DND-41 (cell line): ENCODE measurements at regions not wholly inside any gene's neighbourhood (a gene's known extent, or its start where the extent isn't known, plus 50 kb on each side); places are given as distances from the start of the nearest gene placed in this dataset.

ENCODE experiments used
- EZH2 ChIP-seq: IDR thresholded peaks from 3 replicates; pipeline ENCODE4 v1.6.1; 2012; ENCODE audit warnings: borderline replicate concordance, low read depth, mild to moderate bottlenecking, moderate library complexity, low read length, inconsistent platforms; ENCODE audit not compliant: severe bottlenecking
- TF ChIP-seq, protein P1 (sequence below): IDR thresholded peaks from 2 replicates; pipeline ENCODE4 v1.5.1; 2012; ENCODE audit warnings: borderline replicate concordance, low read length, moderate library complexity, mild to moderate bottlenecking; ENCODE audit not compliant: poor library complexity, severe bottlenecking; ENCODE audit errors: extremely low read depth

DNA sequence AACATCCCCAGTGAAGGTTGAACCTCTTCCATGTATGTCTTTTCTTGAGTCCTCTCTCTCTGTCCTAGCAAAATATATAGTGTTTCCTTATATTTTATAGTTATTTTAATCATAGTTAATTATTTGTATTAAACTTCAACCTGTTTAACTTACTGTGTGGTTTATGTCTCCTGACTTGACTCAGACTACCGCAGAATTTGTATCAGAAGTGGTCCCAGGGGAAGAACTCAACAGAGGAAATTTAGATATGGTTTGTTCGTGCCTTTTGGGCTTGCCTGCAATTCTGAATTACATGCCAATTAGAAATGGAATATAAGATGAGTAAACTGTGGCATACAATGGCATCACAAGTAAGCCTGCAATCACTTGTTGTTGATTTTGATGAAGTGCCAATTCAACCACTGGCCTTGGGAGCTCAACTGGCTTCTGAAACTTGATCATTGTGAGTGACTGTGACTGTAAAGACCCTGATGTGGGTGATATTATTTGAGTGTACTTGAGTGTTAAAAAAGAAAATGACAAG lies 1459.5 kb upstream of the PCDH20 start:
- TF ChIP-seq, protein P1, sequence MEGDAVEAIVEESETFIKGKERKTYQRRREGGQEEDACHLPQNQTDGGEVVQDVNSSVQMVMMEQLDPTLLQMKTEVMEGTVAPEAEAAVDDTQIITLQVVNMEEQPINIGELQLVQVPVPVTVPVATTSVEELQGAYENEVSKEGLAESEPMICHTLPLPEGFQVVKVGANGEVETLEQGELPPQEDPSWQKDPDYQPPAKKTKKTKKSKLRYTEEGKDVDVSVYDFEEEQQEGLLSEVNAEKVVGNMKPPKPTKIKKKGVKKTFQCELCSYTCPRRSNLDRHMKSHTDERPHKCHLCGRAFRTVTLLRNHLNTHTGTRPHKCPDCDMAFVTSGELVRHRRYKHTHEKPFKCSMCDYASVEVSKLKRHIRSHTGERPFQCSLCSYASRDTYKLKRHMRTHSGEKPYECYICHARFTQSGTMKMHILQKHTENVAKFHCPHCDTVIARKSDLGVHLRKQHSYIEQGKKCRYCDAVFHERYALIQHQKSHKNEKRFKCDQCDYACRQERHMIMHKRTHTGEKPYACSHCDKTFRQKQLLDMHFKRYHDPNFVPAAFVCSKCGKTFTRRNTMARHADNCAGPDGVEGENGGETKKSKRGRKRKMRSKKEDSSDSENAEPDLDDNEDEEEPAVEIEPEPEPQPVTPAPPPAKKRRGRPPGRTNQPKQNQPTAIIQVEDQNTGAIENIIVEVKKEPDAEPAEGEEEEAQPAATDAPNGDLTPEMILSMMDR = no peak
- TF ChIP-seq EZH2 = no peak
